ENCODE measurements at regions not wholly inside any gene's neighbourhood (a gene's known extent, or its start where the extent isn't known, plus 50 kb on each side); places are given as distances from the start of the nearest gene placed in this dataset.
"Not testable (repeated sequence)": the region's sequence is repeated elsewhere in the genome, so short reads cannot be mapped to it uniquely, and the experiment has no call there.

- no peak overlapping the region for H3K4me3 ChIP-seq (ENCODE audit: low read depth in 2 of 2, low read length in 2 of 2)
- H3K4me1 ChIP-seq (ENCODE audit: control insufficient read depth, insufficient read depth, low read length): no peaks in the 10 kb centered on the region
- ChIA-PET CTCF (interaction anchor here (0.7 kb wide), 1 partner anchor 164 kb away, joined by 5 read pairs; no protein-coding TSS in a partner anchor), POLR2A (interaction anchor here (0.6 kb wide), 1 partner anchor 115 kb away, joined by 4 read pairs; no protein-coding TSS in a partner anchor)
- H3K36me3 ChIP-seq (ENCODE audit: control insufficient read depth, insufficient read depth, low read length): no peaks in the 10 kb centered on the region
- in situ Hi-C loops (cut with HindIII; ENCODE audit: low pct_unique_long_range_greater_than_20kb, low sequenced_read_pairs) (no loop called here), intact Hi-C loops (cut with micrococcal nuclease; ENCODE audit: unreplicated experiment) (loop anchor here (5.0 kb wide), 2 partner anchors 100 to 165 kb away; no protein-coding TSS in a partner anchor)
- no peaks in the 10 kb centered on the region for H3K9me3 ChIP-seq (ENCODE audit: control insufficient read depth, insufficient read depth, low read depth, low read length)
- BruUV-seq (replicated peaks): no TSS peak
- no peaks in the 10 kb centered on the region for H3K27me3 ChIP-seq (ENCODE audit: control insufficient read depth, insufficient read depth, low read length)
- DNase-seq (ENCODE audit: low read depth, low spot score) (peak; percentile 81), ATAC-seq (peak; percentile 100)
- no peak overlapping the region for H3K27ac ChIP-seq (ENCODE audit: low read length)
- TF ChIP-seq CTCF (IDR thresholded peaks at IDR 0.05) (peak; percentile 96), REST (IDR thresholded peaks at IDR 0.05; ENCODE audit: insufficient read depth in 1 of 2, low read depth in 2 of 2, low read length in 1 of 2) (no peak)
Measured at GRCh38 chr12:27142101-27142721, 59.8 kb upstream of the C12orf71 start.

- intact Hi-C loops (cut with micrococcal nuclease; ENCODE audit: unreplicated experiment): loop anchor here (5.0 kb wide), 2 partner anchors 101 to 164 kb away; no protein-coding TSS in a partner anchor
- H3K36me3 ChIP-seq (ENCODE audit: control insufficient read depth, insufficient read depth, low read length): no peaks in the 10 kb centered on the region
- in situ Hi-C loops (cut with HindIII; ENCODE audit: low pct_unique_long_range_greater_than_20kb, low sequenced_read_pairs): no loop called here
- no peaks in the 10 kb centered on the region; the same call in 1 of the 2 replicates for H3K27me3 ChIP-seq (ENCODE audit: control insufficient read depth, insufficient read depth, low read length)
- no peak for ATAC-seq
- POLR2A ChIA-PET: no interaction called here
- no peaks in the 10 kb centered on the region for H3K9me3 ChIP-seq (ENCODE audit: control insufficient read depth, insufficient read depth, low read depth, low read length)
- BruUV-seq (replicated peaks): no TSS peak
- TF ChIP-seq CTCF (IDR thresholded peaks at IDR 0.05): no peak
- no peak for TF ChIP-seq POLR2AphosphoS5 (IDR thresholded peaks at IDR 0.05; ENCODE audit: low read depth, low read length)
- TF ChIP-seq TCF7L2 (IDR thresholded peaks at IDR 0.05; ENCODE audit: low read depth, low read length): no peak
- TF ChIP-seq REST (IDR thresholded peaks at IDR 0.05; ENCODE audit: insufficient read depth in 1 of 2, low read depth in 2 of 2, low read length in 1 of 2): no peak
- TF ChIP-seq SIN3A (IDR thresholded peaks at IDR 0.05; ENCODE audit: borderline replicate concordance, insufficient read depth, low read depth, low read length): no peak
- no peaks in the 10 kb centered on the region for H3K4me1 ChIP-seq (ENCODE audit: control insufficient read depth, insufficient read depth, low read length)
- CTCF ChIA-PET: interaction anchor here (0.7 kb wide), 2 partner anchors 163 to 281 kb away, joined by 3 to 6 read pairs; no protein-coding TSS in a partner anchor
- H3K4me3 ChIP-seq (ENCODE audit: low read depth in 2 of 2, low read length in 2 of 2): no peak overlapping the region
- H3K27ac ChIP-seq (ENCODE audit: low read length): no peak overlapping the region
- DNase-seq (ENCODE audit: low read depth, low spot score): no peak
Measured at GRCh38 chr12:27143256-27144069, 61.1 kb upstream of the C12orf71 start.

- in situ Hi-C loops (cut with HindIII; ENCODE audit: low pct_unique_long_range_greater_than_20kb, low sequenced_read_pairs); DNase-seq (ENCODE audit: low read depth, low spot score); H3K4me1 ChIP-seq (ENCODE audit: control insufficient read depth, insufficient read depth, low read length); H3K4me3 ChIP-seq (ENCODE audit: low read depth in 2 of 2, low read length in 2 of 2); H3K9me3 ChIP-seq (ENCODE audit: control insufficient read depth, insufficient read depth, low read depth, low read length); ATAC-seq; H3K36me3 ChIP-seq (ENCODE audit: control insufficient read depth, insufficient read depth, low read length); H3K27ac ChIP-seq (ENCODE audit: low read length); intact Hi-C loops (cut with micrococcal nuclease; ENCODE audit: unreplicated experiment); BruUV-seq (replicated peaks); H3K27me3 ChIP-seq (ENCODE audit: control insufficient read depth, insufficient read depth, low read length): not testable (repeated sequence)
- ChIA-PET CTCF (interaction anchor here (1.0 kb wide), 1 partner anchor 130 kb away, joined by 4 read pairs; no protein-coding TSS in a partner anchor), POLR2A (interaction anchor here (0.6 kb wide), 1 partner anchor 147 kb away, joined by 3 read pairs; no protein-coding TSS in a partner anchor)
Measured at GRCh38 chr12:27145725-27146124, 63.3 kb upstream of the C12orf71 start.

All from Panc1 (cell line).